ENCODE measurements at regions not wholly inside any gene's neighbourhood (a gene's known extent, or its start where the extent isn't known, plus 50 kb on each side); places are given as distances from the start of the nearest gene placed in this dataset.

DNA sequence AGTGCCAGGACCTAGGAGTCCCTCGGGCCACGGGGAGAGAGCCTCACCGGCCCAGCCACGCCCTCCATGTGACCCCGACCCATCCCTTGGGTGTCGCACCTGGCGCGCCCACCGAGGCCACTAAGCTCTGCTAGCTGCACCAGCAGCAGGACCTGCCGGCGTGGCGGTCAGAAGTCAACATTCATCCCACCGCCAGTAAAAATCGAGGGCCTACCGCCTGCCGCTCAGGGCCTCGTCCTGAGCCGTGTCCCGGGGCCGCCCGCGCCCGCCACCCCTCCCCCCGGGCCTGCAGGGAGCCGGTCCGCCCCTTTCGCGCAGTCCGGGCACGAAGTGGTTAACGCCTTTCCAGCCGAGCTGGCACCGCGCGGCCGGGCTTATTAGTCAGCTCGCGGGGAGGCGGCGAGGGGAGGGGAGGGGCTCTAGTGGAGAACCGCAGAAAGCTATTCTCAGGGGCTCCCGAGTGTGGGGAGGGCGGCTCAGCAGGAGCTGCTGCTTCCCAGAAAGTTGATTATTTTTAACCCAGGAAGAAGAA is 124.4 kb downstream of the C9orf50 start (continued):
- TF ChIP-seq WT1 (tag by site-specific recombination; IDR thresholded peaks at IDR 0.05) (peak; percentile 85), GLI4 (tag by site-specific recombination; IDR thresholded peaks at IDR 0.05) (peak; percentile 81), SP3 (tag by site-specific recombination; IDR thresholded peaks at IDR 0.05) (peak; percentile 69), KLF1 (tag by site-specific recombination; IDR thresholded peaks at IDR 0.05) (peak; percentile 90), ZNF707 (tag by site-specific recombination; IDR thresholded peaks at IDR 0.05) (no peak), ZNF324 (tag by site-specific recombination; IDR thresholded peaks at IDR 0.05) (peak; percentile 69), ZNF341 (tag by site-specific recombination; IDR thresholded peaks at IDR 0.05; ENCODE audit: low read depth) (peak; percentile 95), ZNF777 (tag by site-specific recombination; IDR thresholded peaks at IDR 0.05; ENCODE audit: borderline replicate concordance) (0 out of 2 replicates have a peak, but pooled peaks have one; percentile 14)
- TF ChIP-seq, protein P1, sequence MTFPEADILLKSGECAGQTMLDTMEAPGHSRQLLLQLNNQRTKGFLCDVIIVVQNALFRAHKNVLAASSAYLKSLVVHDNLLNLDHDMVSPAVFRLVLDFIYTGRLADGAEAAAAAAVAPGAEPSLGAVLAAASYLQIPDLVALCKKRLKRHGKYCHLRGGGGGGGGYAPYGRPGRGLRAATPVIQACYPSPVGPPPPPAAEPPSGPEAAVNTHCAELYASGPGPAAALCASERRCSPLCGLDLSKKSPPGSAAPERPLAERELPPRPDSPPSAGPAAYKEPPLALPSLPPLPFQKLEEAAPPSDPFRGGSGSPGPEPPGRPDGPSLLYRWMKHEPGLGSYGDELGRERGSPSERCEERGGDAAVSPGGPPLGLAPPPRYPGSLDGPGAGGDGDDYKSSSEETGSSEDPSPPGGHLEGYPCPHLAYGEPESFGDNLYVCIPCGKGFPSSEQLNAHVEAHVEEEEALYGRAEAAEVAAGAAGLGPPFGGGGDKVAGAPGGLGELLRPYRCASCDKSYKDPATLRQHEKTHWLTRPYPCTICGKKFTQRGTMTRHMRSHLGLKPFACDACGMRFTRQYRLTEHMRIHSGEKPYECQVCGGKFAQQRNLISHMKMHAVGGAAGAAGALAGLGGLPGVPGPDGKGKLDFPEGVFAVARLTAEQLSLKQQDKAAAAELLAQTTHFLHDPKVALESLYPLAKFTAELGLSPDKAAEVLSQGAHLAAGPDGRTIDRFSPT (tag by site-specific recombination; IDR thresholded peaks at IDR 0.05), result peak; percentile 98
- TF ChIP-seq, protein P2, sequence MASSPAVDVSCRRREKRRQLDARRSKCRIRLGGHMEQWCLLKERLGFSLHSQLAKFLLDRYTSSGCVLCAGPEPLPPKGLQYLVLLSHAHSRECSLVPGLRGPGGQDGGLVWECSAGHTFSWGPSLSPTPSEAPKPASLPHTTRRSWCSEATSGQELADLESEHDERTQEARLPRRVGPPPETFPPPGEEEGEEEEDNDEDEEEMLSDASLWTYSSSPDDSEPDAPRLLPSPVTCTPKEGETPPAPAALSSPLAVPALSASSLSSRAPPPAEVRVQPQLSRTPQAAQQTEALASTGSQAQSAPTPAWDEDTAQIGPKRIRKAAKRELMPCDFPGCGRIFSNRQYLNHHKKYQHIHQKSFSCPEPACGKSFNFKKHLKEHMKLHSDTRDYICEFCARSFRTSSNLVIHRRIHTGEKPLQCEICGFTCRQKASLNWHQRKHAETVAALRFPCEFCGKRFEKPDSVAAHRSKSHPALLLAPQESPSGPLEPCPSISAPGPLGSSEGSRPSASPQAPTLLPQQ (tag by site-specific recombination; IDR thresholded peaks at IDR 0.05), result peak; percentile 68; the same call in 1 of the 2 replicates

DNA sequence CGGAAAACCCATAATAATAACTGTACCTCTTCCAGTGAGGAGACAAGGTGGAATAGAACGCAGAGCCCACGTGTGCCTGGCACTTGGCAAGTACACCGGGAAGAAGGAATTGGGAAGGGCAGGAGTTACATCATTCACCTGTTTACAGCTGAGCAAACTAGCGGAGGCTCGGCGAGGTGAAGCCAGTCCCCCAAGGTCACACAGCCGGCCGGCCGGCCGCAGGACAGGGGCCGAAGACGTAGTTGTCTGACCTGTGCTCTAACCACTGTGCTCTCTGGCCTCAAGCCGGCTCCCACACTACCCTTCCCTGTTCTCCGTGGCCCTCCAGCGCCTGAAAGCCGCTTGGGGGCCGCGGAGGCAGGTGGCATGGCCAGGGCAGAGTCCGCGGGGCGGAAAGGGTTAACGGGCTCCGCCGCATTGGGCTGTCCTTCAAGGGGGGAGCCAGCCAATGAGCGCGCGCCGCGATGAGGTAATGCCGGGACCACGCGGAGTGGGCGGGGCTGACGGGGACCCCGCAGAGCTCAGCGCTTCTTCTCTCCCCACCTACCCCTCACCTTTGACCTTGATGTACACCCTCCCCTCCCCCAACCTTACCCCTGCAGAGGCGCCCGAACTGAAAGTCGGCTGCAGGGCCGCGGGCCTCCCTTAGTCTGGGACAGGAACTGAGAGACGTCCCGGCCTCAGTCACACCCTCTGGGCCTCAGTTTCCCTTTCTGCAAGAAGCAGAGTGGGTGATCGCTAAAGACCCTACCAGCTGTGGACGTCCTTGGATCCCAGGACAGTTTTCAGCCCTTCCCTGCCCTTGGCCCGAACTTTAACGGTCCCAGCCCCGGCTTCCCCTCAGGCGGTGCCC is 125.1 kb downstream of the C9orf50 start:
- no peaks in the 10 kb centered on the region for H3K9me3 ChIP-seq (ENCODE audit: control insufficient read depth, insufficient read depth, low read depth, low read length)
- peak overlapping the region; percentile 25 for H3K4me3 ChIP-seq (ENCODE audit: low read depth, low read length)
- ChIA-PET CTCF (interaction anchor here (0.6 to 1.9 kb wide), 8 partner anchors 67 to 842 kb away, joined by 3 to 9 read pairs (median 4); partner anchors contain the start of gene IER5L), POLR2A (interaction anchor here (0.7 to 4.5 kb wide), 25 partner anchors 9 to 397 kb away, joined by 3 to 56 read pairs (median 4); partner anchors contain the start of gene IER5L)
- H3K27ac ChIP-seq (ENCODE audit: extremely low read depth, low read depth, low read length), result peak overlapping the region; percentile 87
- 0 out of 2 replicates have a peak, but pooled peaks cover 2% of the 10 kb centered on the region for H3K4me1 ChIP-seq (ENCODE audit: control insufficient read depth, insufficient read depth, low read length)
- no peaks in the 10 kb centered on the region for H3K36me3 ChIP-seq (ENCODE audit: control insufficient read depth in 2 of 2, insufficient read depth in 1 of 2, low read length in 2 of 2)
- TF ChIP-seq ZFHX2 (tag by site-specific recombination; conservative IDR thresholded peaks at IDR 0.05) (peak; percentile 82), OSR2 (tag by site-specific recombination; IDR thresholded peaks at IDR 0.05) (no peak), ZNF202 (tag by site-specific recombination; IDR thresholded peaks at IDR 0.05; ENCODE audit: borderline replicate concordance) (no peak), ZNF623 (tag by site-specific recombination; IDR thresholded peaks at IDR 0.05) (no peak), ZNF664 (tag by site-specific recombination; IDR thresholded peaks at IDR 0.05) (no peak), ZNF174 (tag by site-specific recombination; IDR thresholded peaks at IDR 0.05) (no peak), MEIS1 (CRISPR knock-in tag; IDR thresholded peaks at IDR 0.05; ENCODE audit: borderline replicate concordance) (no peak), SCRT2 (tag by site-specific recombination; IDR thresholded peaks at IDR 0.05) (peak; percentile 83), ZIC2 (tag by site-specific recombination; IDR thresholded peaks at IDR 0.05) (peak; percentile 63)
- TF ChIP-seq, protein P3, sequence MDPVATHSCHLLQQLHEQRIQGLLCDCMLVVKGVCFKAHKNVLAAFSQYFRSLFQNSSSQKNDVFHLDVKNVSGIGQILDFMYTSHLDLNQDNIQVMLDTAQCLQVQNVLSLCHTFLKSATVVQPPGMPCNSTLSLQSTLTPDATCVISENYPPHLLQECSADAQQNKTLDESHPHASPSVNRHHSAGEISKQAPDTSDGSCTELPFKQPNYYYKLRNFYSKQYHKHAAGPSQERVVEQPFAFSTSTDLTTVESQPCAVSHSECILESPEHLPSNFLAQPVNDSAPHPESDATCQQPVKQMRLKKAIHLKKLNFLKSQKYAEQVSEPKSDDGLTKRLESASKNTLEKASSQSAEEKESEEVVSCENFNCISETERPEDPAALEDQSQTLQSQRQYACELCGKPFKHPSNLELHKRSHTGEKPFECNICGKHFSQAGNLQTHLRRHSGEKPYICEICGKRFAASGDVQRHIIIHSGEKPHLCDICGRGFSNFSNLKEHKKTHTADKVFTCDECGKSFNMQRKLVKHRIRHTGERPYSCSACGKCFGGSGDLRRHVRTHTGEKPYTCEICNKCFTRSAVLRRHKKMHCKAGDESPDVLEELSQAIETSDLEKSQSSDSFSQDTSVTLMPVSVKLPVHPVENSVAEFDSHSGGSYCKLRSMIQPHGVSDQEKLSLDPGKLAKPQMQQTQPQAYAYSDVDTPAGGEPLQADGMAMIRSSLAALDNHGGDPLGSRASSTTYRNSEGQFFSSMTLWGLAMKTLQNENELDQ (tag by site-specific recombination; IDR thresholded peaks at IDR 0.05; ENCODE audit: low read depth), result no peak
- TF ChIP-seq, protein P4, sequence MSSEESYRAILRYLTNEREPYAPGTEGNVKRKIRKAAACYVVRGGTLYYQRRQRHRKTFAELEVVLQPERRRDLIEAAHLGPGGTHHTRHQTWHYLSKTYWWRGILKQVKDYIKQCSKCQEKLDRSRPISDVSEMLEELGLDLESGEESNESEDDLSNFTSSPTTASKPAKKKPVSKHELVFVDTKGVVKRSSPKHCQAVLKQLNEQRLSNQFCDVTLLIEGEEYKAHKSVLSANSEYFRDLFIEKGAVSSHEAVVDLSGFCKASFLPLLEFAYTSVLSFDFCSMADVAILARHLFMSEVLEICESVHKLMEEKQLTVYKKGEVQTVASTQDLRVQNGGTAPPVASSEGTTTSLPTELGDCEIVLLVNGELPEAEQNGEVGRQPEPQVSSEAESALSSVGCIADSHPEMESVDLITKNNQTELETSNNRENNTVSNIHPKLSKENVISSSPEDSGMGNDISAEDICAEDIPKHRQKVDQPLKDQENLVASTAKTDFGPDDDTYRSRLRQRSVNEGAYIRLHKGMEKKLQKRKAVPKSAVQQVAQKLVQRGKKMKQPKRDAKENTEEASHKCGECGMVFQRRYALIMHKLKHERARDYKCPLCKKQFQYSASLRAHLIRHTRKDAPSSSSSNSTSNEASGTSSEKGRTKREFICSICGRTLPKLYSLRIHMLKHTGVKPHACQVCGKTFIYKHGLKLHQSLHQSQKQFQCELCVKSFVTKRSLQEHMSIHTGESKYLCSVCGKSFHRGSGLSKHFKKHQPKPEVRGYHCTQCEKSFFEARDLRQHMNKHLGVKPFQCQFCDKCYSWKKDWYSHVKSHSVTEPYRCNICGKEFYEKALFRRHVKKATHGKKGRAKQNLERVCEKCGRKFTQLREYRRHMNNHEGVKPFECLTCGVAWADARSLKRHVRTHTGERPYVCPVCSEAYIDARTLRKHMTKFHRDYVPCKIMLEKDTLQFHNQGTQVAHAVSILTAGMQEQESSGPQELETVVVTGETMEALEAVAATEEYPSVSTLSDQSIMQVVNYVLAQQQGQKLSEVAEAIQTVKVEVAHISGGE (tag by site-specific recombination; conservative IDR thresholded peaks at IDR 0.05; ENCODE audit: low read depth), result no peak
- TF ChIP-seq, protein P5, sequence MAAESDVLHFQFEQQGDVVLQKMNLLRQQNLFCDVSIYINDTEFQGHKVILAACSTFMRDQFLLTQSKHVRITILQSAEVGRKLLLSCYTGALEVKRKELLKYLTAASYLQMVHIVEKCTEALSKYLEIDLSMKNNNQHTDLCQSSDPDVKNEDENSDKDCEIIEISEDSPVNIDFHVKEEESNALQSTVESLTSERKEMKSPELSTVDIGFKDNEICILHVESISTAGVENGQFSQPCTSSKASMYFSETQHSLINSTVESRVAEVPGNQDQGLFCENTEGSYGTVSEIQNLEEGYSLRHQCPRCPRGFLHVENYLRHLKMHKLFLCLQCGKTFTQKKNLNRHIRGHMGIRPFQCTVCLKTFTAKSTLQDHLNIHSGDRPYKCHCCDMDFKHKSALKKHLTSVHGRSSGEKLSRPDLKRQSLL (tag by site-specific recombination; IDR thresholded peaks at IDR 0.05), result peak; percentile 87
- TF ChIP-seq, protein P6, sequence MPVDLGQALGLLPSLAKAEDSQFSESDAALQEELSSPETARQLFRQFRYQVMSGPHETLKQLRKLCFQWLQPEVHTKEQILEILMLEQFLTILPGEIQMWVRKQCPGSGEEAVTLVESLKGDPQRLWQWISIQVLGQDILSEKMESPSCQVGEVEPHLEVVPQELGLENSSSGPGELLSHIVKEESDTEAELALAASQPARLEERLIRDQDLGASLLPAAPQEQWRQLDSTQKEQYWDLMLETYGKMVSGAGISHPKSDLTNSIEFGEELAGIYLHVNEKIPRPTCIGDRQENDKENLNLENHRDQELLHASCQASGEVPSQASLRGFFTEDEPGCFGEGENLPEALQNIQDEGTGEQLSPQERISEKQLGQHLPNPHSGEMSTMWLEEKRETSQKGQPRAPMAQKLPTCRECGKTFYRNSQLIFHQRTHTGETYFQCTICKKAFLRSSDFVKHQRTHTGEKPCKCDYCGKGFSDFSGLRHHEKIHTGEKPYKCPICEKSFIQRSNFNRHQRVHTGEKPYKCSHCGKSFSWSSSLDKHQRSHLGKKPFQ (tag by site-specific recombination; IDR thresholded peaks at IDR 0.05), result no peak
